GM12878 (cell line): ENCODE measurements at regions not wholly inside any gene's neighbourhood (a gene's known extent, or its start where the extent isn't known, plus 50 kb on each side); places are given as distances from the start of the nearest gene placed in this dataset.

Experiments
- ATAC-seq: fragments of 200-7000 bp; cut with Tn5 transposase; 3 replicates; pipeline ENCODE4 v1.9.1; 2020; ENCODE audit warnings: mild to moderate bottlenecking, moderate library complexity
- BruUV-seq: library from RNA; stranded (reverse); fragments of 400-500 nt; replicated peaks from 2 replicates; lab custom pipeline; 2021; lab: Mats Ljungman, UMichigan
- CTCF ChIA-PET: fragments of 300-600 bp; sonication (Branson Sonifier 250); formaldehyde crosslinking; extraction: SDS; loops from one replicate; lab custom pipeline; 2021; ENCODE audit warnings: inconsistent platforms; lab: Yijun Ruan, JAX
- POLR2A ChIA-PET: fragments of 350-600 bp; formaldehyde crosslinking; extraction: SDS; loops from one replicate; lab custom pipeline; 2021; ENCODE audit warnings: inconsistent platforms; lab: Charles Lee
- RAD21 ChIA-PET: fragments of 300-600 bp; sonication (Branson Sonifier 250); formaldehyde crosslinking; loops from one replicate; lab custom pipeline; 2023; ENCODE audit warnings: antibody characterized with exemption; ENCODE audit not compliant: unreplicated experiment; lab: Charles Lee
- SMC1A ChIA-PET: fragments of 300-600 bp; sonication (Branson Sonifier 250); formaldehyde crosslinking; loops from one replicate; lab custom pipeline; 2023; ENCODE audit not compliant: unreplicated experiment, uncharacterized antibody; lab: Charles Lee
- DNase-seq: peaks from one replicate; pipeline ENCODE4 v3.0.0-alpha.2; 2011; ENCODE audit warnings: low read depth, low spot score
- FAIRE-seq: peaks from 3 replicates; lab custom pipeline; 2011; peaks lifted over from hg19 to GRCh38; lab: Jason Lieb, UNC
- H2AFZ ChIP-seq: 2 replicates; pipeline ENCODE4 v1.6.0; 2011; ENCODE audit warnings: low read depth, low read length, control low read depth; ENCODE audit not compliant: control insufficient read depth
- H3K27ac ChIP-seq: 2 replicates; pipeline ENCODE4 v1.5.1; 2011; ENCODE audit warnings: control low read depth; ENCODE audit not compliant: control insufficient read depth, insufficient read depth
- H3K27me3 ChIP-seq, 2 experiments: replicated peaks in 1 of 2; 2 replicates each; pipeline versions ENCODE4 v1.6.0 to v1.6.1; 2011; ENCODE audit warnings: low read length in 1 of 2; ENCODE audit not compliant: control insufficient read depth in 2 of 2, insufficient read depth in 2 of 2
- H3K36me3 ChIP-seq, 2 experiments: 2 replicates each; pipeline ENCODE4 v1.5.1; 2011; ENCODE audit warnings: low read length in 1 of 2; ENCODE audit not compliant: control insufficient read depth in 2 of 2, insufficient read depth in 2 of 2
- H3K4me1 ChIP-seq: 2 replicates; pipeline ENCODE4 v1.6.1; 2011; ENCODE audit warnings: mild to moderate bottlenecking, low read length, moderate library complexity, mixed read lengths; ENCODE audit not compliant: control insufficient read depth, insufficient read depth
- H3K4me2 ChIP-seq: 2 replicates; pipeline ENCODE4 v1.6.0; 2011; ENCODE audit warnings: control low read depth; ENCODE audit not compliant: control insufficient read depth, insufficient read depth
- H3K4me3 ChIP-seq: fragments of 200-600 bp; sonication (generic); 2 replicates; pipeline ENCODE4 v1.5.1; 2016
- H3K79me2 ChIP-seq: 2 replicates; pipeline ENCODE4 v1.6.0; 2011; ENCODE audit warnings: low read length; ENCODE audit not compliant: control insufficient read depth, insufficient read depth
- H3K9ac ChIP-seq: 2 replicates; pipeline ENCODE4 v1.8.0; 2011; ENCODE audit warnings: low read length, control low read depth, mixed read lengths; ENCODE audit not compliant: control insufficient read depth, insufficient read depth
- H3K9me3 ChIP-seq: replicated peaks from 3 replicates; pipeline ENCODE4 v1.5.1; 2011; ENCODE audit warnings: mild to moderate bottlenecking, low read length; ENCODE audit not compliant: control insufficient read depth, insufficient read depth
- H4K20me1 ChIP-seq: 2 replicates; pipeline ENCODE4 v1.6.0; 2011; ENCODE audit not compliant: control insufficient read depth, insufficient read depth
- BCL3 ChIP-seq: IDR thresholded peaks from 2 replicates; pipeline ENCODE4 v1.6.1; 2011; ENCODE audit warnings: borderline replicate concordance, low read depth, mild to moderate bottlenecking, moderate library complexity, low read length; ENCODE audit not compliant: insufficient read depth, poor library complexity, severe bottlenecking
- FOXM1 ChIP-seq: IDR thresholded peaks from 2 replicates; pipeline ENCODE4 v1.6.1; 2012; ENCODE audit warnings: low read depth, mild to moderate bottlenecking, inconsistent platforms, low read length, moderate library complexity
- HDAC6 ChIP-seq: fragments of 200-600 bp; sonication (generic); IDR thresholded peaks from one replicate; pipeline ENCODE4 v1.8.0; 2017; ENCODE audit warnings: antibody characterized with exemption; ENCODE audit not compliant: unreplicated experiment
- NFYA ChIP-seq: IDR thresholded peaks from 2 replicates; pipeline ENCODE4 v1.6.1; 2011; ENCODE audit warnings: low read depth, mild to moderate bottlenecking, low read length, improper control_type of control experiment, borderline replicate concordance
- NR2C1 ChIP-seq: fragments of 450-650 bp; IDR thresholded peaks from 2 replicates; pipeline ENCODE4 v1.6.1; 2017; ENCODE audit warnings: antibody characterized with exemption, mild to moderate bottlenecking, moderate library complexity
- POLR2A ChIP-seq: IDR thresholded peaks from 2 replicates; pipeline ENCODE4 v1.6.1; 2011; ENCODE audit warnings: low read depth, mild to moderate bottlenecking, low read length
- TAF1 ChIP-seq: IDR thresholded peaks from 2 replicates; pipeline ENCODE4 v1.6.1; 2011; ENCODE audit warnings: mild to moderate bottlenecking, low read depth, low read length, borderline replicate concordance
- TCF12 ChIP-seq: IDR thresholded peaks from 2 replicates; pipeline ENCODE4 v1.6.1; 2011; ENCODE audit warnings: low read depth, mild to moderate bottlenecking, low read length
- ZNF274 ChIP-seq: IDR thresholded peaks from one replicate; pipeline ENCODE4 v1.8.0; 2011; ENCODE audit not compliant: insufficient read length, insufficient read depth
- WGBS: methylation state at CpG from one replicate; pipeline ENCODE4 v1.1.6; 2016; ENCODE audit warnings: low lambda C conversion rate; ENCODE audit not compliant: insufficient replicate concordance, insufficient coverage; ENCODE audit errors: missing lambda C conversion rate; 5-methylcytosine and 5-hydroxymethylcytosine counted together
- in situ Hi-C: fragments of 300-500 bp; cut with MboI; formaldehyde crosslinking; loops from 9 replicates; pipeline ENCODE4 v1.14.3; 2018; ENCODE audit warnings: mixed read lengths
- intact Hi-C: fragments of 100-400 bp; cut with micrococcal nuclease; formaldehyde crosslinking; loops from one replicate; pipeline ENCODE4 v1.14.2; 2022; ENCODE audit not compliant: unreplicated experiment
- TF ChIP-seq, protein P1 (sequence below): IDR thresholded peaks from 2 replicates; pipeline ENCODE4 v1.6.1; 2012; ENCODE audit warnings: improper control_type of control experiment, low read depth, low read length; ENCODE audit not compliant: insufficient replicate concordance
- TF ChIP-seq, protein P2 (sequence below): fragments of 450-650 bp; formaldehyde crosslinking; IDR thresholded peaks from 2 replicates; pipeline ENCODE4 v1.4.0; 2020; ENCODE audit warnings: mild to moderate bottlenecking, moderate library complexity

GRCh38 chr6:112413780-112414179 lies 66.7 kb downstream of the RFPL4B start:
- SMC1A ChIA-PET, result no interaction called here
- RAD21 ChIA-PET, result no interaction called here
- Histone ChIP-seq H3K4me1 (no peaks in the 10 kb centered on the region), H3K27me3 (no peaks in the 10 kb centered on the region), H3K36me3 (no peaks in the 10 kb centered on the region), H3K4me2 (no peak overlapping the region), H3K27ac (no peak overlapping the region), H3K4me3 (no peak overlapping the region), H3K79me2 (no peaks in the 10 kb centered on the region), H2AFZ (no peak overlapping the region), H3K9ac (no peak overlapping the region), H3K9me3 (no peaks in the 10 kb centered on the region), H4K20me1 (no peaks in the 10 kb centered on the region)
- 6% methylated on average over 1 of the region's 1 CpG for WGBS
- in situ Hi-C loops (no loop called here), intact Hi-C loops (no loop called here)
- DNase-seq (no peak), ATAC-seq (no peak), FAIRE-seq (no peak)
- CTCF ChIA-PET, result no interaction called here
- POLR2A ChIA-PET, result no interaction called here
- no TSS peak for BruUV-seq
- TF ChIP-seq BCL3 (no peak), TAF1 (no peak), POLR2A (no peak), NFYA (no peak), FOXM1 (no peak), HDAC6 (no peak), ZNF274 (no peak), TCF12 (no peak), NR2C1 (no peak)
- TF ChIP-seq, protein P1, sequence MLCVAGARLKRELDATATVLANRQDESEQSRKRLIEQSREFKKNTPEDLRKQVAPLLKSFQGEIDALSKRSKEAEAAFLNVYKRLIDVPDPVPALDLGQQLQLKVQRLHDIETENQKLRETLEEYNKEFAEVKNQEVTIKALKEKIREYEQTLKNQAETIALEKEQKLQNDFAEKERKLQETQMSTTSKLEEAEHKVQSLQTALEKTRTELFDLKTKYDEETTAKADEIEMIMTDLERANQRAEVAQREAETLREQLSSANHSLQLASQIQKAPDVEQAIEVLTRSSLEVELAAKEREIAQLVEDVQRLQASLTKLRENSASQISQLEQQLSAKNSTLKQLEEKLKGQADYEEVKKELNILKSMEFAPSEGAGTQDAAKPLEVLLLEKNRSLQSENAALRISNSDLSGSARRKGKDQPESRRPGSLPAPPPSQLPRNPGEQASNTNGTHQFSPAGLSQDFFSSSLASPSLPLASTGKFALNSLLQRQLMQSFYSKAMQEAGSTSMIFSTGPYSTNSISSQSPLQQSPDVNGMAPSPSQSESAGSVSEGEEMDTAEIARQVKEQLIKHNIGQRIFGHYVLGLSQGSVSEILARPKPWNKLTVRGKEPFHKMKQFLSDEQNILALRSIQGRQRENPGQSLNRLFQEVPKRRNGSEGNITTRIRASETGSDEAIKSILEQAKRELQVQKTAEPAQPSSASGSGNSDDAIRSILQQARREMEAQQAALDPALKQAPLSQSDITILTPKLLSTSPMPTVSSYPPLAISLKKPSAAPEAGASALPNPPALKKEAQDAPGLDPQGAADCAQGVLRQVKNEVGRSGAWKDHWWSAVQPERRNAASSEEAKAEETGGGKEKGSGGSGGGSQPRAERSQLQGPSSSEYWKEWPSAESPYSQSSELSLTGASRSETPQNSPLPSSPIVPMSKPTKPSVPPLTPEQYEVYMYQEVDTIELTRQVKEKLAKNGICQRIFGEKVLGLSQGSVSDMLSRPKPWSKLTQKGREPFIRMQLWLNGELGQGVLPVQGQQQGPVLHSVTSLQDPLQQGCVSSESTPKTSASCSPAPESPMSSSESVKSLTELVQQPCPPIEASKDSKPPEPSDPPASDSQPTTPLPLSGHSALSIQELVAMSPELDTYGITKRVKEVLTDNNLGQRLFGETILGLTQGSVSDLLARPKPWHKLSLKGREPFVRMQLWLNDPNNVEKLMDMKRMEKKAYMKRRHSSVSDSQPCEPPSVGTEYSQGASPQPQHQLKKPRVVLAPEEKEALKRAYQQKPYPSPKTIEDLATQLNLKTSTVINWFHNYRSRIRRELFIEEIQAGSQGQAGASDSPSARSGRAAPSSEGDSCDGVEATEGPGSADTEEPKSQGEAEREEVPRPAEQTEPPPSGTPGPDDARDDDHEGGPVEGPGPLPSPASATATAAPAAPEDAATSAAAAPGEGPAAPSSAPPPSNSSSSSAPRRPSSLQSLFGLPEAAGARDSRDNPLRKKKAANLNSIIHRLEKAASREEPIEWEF, result no peak
- TF ChIP-seq, protein P2, sequence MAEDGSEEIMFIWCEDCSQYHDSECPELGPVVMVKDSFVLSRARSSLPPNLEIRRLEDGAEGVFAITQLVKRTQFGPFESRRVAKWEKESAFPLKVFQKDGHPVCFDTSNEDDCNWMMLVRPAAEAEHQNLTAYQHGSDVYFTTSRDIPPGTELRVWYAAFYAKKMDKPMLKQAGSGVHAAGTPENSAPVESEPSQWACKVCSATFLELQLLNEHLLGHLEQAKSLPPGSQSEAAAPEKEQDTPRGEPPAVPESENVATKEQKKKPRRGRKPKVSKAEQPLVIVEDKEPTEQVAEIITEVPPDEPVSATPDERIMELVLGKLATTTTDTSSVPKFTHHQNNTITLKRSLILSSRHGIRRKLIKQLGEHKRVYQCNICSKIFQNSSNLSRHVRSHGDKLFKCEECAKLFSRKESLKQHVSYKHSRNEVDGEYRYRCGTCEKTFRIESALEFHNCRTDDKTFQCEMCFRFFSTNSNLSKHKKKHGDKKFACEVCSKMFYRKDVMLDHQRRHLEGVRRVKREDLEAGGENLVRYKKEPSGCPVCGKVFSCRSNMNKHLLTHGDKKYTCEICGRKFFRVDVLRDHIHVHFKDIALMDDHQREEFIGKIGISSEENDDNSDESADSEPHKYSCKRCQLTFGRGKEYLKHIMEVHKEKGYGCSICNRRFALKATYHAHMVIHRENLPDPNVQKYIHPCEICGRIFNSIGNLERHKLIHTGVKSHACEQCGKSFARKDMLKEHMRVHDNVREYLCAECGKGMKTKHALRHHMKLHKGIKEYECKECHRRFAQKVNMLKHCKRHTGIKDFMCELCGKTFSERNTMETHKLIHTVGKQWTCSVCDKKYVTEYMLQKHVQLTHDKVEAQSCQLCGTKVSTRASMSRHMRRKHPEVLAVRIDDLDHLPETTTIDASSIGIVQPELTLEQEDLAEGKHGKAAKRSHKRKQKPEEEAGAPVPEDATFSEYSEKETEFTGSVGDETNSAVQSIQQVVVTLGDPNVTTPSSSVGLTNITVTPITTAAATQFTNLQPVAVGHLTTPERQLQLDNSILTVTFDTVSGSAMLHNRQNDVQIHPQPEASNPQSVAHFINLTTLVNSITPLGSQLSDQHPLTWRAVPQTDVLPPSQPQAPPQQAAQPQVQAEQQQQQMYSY (CRISPR knock-in tag), result no peak
